GM12873 (cell line): ENCODE measurements at regions not wholly inside any gene's neighbourhood (a gene's known extent, or its start where the extent isn't known, plus 50 kb on each side); places are given as distances from the start of the nearest gene placed in this dataset.

Experiments
- CTCF ChIP-seq: IDR thresholded peaks from 2 replicates; pipeline ENCODE4 v1.5.1; 2012; ENCODE audit warnings: low read depth, mild to moderate bottlenecking, moderate library complexity, low read length, control low read depth; ENCODE audit not compliant: insufficient read depth; ENCODE audit errors: missing control alignments

- no peak for TF ChIP-seq CTCF
Measured at GRCh38 chr12:94023879-94024278, 124.5 kb upstream of the PLXNC1 start.

DNA sequence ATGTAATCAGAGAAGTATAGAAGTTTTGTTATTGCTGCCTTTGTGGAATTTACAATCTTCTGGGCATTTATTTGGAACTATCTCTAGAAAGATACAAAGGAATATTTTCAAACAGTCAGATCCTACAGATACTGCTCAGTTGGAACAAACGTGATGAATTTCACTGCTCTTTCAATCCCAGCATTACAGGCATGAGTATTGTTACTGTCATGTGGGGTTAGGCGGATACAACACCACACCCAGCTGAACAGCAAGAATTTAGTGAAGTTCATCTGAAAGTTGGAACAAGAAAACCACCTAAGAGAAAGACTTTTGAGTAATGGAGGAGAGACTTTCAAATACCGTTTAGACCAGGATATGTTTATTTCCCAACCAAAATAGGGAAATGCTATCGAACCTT lies 123.3 kb upstream of the PLXNC1 start:
- no peak for TF ChIP-seq CTCF

DNA sequence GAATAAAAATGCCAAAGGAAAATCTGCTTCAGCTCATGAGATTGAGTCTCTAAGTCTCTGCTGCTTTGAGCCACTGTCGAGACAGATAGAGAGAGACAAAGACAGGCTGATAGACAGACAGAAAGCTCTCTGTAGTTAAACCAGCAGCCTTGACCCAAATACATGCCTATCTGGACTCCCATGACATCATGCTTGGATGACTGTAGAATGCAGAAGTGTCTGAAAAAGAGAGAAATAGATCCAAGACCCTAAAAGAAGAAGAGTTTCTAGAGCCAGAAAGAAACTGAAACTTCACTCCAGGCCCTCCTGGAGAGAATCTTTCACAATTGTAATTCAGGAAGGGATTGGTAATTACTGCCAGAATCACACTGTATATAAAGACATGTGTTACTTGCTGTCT lies 122.6 kb upstream of the PLXNC1 start:
- no peak for TF ChIP-seq CTCF

DNA sequence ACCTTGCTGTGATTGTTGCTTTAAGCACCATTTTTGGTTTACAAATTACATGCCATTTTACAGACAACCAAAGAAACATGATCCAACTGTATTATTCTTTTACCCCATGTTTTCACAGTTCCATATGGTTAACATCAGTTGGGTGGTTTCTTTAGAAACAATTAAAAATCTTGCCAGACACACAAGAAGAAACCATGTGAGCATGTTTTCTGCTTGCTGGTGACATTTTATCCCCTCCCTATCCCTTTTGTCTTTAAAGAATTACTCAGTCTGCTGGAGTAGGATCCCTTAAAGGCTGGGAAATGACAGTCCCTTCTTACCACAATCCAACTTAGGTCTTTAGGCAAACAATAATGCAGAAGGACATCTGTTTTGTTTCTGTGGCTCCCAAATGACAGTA lies 121.8 kb upstream of the PLXNC1 start:
- TF ChIP-seq CTCF: no peak

GRCh38 chr12:94027561-94027960 lies 120.8 kb upstream of the PLXNC1 start:
- no peak for TF ChIP-seq CTCF

DNA sequence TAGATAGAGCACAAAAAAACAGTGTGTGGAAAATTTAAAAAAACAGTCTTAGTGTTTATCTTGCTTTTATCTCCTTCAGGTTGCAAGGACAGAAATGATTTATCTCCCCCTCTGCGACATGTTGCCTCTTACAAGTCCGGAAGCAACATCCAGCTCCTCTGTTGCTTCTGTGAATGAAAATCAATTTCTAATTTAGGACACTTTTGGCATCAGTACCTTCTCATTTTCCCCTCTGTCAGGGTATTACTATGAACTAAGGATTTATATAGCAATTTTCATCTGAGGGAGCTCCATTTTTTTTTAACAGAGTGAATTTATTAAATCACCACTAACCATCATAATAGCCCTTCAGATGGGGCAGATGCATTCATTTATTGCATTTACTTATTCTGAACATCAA lies 116.6 kb upstream of the PLXNC1 start:
- TF ChIP-seq CTCF: no peak

DNA sequence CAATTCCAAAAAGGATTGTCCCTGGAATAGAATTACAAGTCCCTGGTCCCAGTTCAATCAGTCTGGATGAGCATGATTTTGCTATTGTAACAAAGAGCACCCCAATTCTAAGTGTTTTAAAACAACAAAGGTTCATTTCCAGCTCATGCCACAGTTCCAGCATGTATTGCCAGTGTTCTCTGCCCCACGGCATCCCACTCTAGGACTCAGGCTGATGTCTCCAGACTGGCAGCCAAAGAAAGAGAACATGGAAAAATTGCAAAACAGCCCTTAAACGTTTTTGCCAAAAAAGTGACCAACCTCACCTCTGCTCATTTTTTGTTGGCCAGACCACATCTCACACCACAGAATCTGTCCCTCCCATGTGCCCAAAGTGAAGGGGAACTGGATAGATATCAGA lies 116.0 kb upstream of the PLXNC1 start:
- no peak for TF ChIP-seq CTCF

GRCh38 chr12:94033101-94033500 lies 115.3 kb upstream of the PLXNC1 start:
- TF ChIP-seq CTCF: no peak
